ENCODE measurements at regions not wholly inside any gene's neighbourhood (a gene's known extent, or its start where the extent isn't known, plus 50 kb on each side); places are given as distances from the start of the nearest gene placed in this dataset.

DNA sequence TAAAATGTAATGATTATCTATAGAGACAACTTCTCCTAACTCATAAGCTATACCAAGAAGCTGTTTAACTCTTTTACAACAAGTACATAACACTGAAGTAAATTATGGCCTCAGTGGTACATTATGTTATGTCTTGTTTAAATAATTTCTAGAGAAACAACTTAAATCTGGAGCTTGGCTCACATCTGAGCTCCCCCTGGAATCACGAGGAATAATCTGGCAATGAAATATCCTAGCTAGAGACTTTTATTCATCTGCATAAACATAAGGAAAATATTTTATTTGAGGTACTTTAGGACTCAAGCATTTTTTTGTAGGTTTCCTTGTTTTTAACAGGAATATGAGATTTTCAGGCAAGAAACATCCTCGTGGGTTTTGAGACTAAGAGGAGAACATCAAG lies 354.7 kb upstream of the SLC7A11 start:
- intact Hi-C loops (cut with micrococcal nuclease) (no loop called here), dilution Hi-C loops (cut with MboI; ENCODE audit: extremely low pct_ligation_motif_present, low sequenced_read_pairs) (no loop called here)
- Histone ChIP-seq H3K36me3 (ENCODE audit: control insufficient read depth in 2 of 2, extremely low read depth in 1 of 2, insufficient read depth in 2 of 2, low read length in 2 of 2) (no peaks in the 10 kb centered on the region), H3K27ac (ENCODE audit: insufficient read depth, low read depth, low read length) (no peak overlapping the region), H3K27me3 (ENCODE audit: control insufficient read depth in 2 of 2, insufficient read depth in 2 of 2, low read length in 2 of 2) (peaks cover 0 to 17% of the 10 kb centered on the region in 2 experiments), H3K4me3 (replicated peaks in 1 of 3; ENCODE audit: insufficient read depth in 1 of 3, low read depth in 1 of 3, low read length in 3 of 3) (no peak overlapping the region), H3K4me1 (ENCODE audit: control insufficient read depth, extremely low read depth, insufficient read depth, low read length) (no peaks in the 10 kb centered on the region), H4K20me1 (replicated peaks; ENCODE audit: control insufficient read depth, extremely low read depth, insufficient read depth, low read length) (no peaks in the 10 kb centered on the region), H3K9ac (replicated peaks; ENCODE audit: extremely low read depth, insufficient read depth, low read length) (no peak overlapping the region), H2AFZ (ENCODE audit: low read depth, low read length) (no peak overlapping the region), H3K9me1 (replicated peaks; ENCODE audit: control insufficient read depth, extremely low read depth, insufficient read depth, low read length) (no peaks in the 10 kb centered on the region), H3K4me2 (ENCODE audit: insufficient read depth, low read length) (no peak overlapping the region), H3K9me3 (replicated peaks; ENCODE audit: control insufficient read depth, insufficient read depth, low read length) (no peaks in the 10 kb centered on the region), H3K79me2 (ENCODE audit: control insufficient read depth, insufficient read depth, low read length) (no peaks in the 10 kb centered on the region)
- TF ChIP-seq MYC (IDR thresholded peaks at IDR 0.05; ENCODE audit: low read depth, low read length) (no peak), JUN (IDR thresholded peaks at IDR 0.05; ENCODE audit: borderline replicate concordance, insufficient read depth, insufficient read length, low read depth) (no peak), GATA2 (IDR thresholded peaks at IDR 0.05; ENCODE audit: insufficient read depth, insufficient read length, low read depth, low read length) (no peak), POLR2AphosphoS5 (IDR thresholded peaks at IDR 0.05; ENCODE audit: insufficient read depth, low read depth, low read length) (no peak), POLR2A (IDR thresholded peaks at IDR 0.05; ENCODE audit: low read depth, low read length) (no peak), EZH2 (IDR thresholded peaks at IDR 0.05; ENCODE audit: borderline replicate concordance, low read depth, low read length, severe bottlenecking) (no peak), FOS (IDR thresholded peaks at IDR 0.05; ENCODE audit: borderline replicate concordance, insufficient read depth, low read length) (no peak)
- TF ChIP-seq, protein P1, sequence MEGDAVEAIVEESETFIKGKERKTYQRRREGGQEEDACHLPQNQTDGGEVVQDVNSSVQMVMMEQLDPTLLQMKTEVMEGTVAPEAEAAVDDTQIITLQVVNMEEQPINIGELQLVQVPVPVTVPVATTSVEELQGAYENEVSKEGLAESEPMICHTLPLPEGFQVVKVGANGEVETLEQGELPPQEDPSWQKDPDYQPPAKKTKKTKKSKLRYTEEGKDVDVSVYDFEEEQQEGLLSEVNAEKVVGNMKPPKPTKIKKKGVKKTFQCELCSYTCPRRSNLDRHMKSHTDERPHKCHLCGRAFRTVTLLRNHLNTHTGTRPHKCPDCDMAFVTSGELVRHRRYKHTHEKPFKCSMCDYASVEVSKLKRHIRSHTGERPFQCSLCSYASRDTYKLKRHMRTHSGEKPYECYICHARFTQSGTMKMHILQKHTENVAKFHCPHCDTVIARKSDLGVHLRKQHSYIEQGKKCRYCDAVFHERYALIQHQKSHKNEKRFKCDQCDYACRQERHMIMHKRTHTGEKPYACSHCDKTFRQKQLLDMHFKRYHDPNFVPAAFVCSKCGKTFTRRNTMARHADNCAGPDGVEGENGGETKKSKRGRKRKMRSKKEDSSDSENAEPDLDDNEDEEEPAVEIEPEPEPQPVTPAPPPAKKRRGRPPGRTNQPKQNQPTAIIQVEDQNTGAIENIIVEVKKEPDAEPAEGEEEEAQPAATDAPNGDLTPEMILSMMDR (IDR thresholded peaks at IDR 0.05; ENCODE audit: extremely low read depth in 1 of 2, insufficient read depth in 1 of 2, low read depth in 1 of 2, low read length in 2 of 2): no peak
- TF ChIP-seq, protein P2, sequence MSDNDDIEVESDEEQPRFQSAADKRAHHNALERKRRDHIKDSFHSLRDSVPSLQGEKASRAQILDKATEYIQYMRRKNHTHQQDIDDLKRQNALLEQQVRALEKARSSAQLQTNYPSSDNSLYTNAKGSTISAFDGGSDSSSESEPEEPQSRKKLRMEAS (IDR thresholded peaks at IDR 0.05; ENCODE audit: insufficient read depth, insufficient read length): no peak
- DNase-seq (ENCODE audit: low read depth, low spot score) (no peak), FAIRE-seq (no peak)
- ChIA-PET POLR2A (no interaction called here), CTCF (no interaction called here)
- no TSS peak for BruUV-seq (replicated peaks)
